ENCODE measurements at regions not wholly inside any gene's neighbourhood (a gene's known extent, or its start where the extent isn't known, plus 50 kb on each side); places are given as distances from the start of the nearest gene placed in this dataset.
"Not testable (repeated sequence)": the region's sequence is repeated elsewhere in the genome, so short reads cannot be mapped to it uniquely, and the experiment has no call there.

DNA sequence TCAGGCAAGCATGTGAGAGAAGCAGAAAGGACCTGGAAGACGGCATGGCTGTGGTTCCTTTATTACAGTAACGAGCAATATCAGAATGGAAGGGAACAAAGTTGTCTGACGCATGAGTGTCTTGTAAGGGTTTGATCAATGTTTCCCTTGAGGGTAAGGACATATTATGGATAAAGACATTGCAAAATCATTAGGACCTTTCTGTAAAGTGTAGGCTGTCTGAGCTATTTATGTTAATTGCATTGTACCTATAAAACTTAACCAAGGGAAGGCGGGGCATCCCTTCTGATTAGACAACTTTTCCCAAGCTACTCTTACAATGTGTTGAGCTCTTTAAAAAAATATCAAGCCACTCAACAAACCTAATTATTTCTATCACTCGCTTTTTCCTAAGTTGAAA lies 112.2 kb upstream of the JADE1 start:
- DNase-seq (no peak), ATAC-seq (no peak)
- intact Hi-C loops (cut with DNase I): no loop called here

DNA sequence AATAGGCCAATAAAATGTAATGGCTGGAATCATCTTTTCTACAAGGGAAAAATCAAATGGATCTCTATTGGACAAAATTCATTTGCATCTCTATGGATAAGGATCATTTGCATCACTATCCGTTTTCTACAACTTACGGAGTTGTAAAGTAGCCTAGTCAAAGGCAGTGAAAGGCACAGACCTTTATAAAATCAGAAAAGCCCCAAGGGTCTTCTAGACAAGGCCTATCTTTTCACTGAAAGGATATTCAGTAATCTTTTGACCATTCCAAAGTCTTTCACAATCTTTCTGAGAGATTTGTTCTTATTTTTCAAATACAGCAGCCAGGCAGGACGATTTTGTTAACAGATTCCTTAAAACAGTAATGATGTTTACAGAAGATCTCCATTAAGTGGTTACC lies 119.5 kb upstream of the JADE1 start:
- ATAC-seq (no peak), DNase-seq (no peak)
- intact Hi-C loops (cut with DNase I): no loop called here

DNA sequence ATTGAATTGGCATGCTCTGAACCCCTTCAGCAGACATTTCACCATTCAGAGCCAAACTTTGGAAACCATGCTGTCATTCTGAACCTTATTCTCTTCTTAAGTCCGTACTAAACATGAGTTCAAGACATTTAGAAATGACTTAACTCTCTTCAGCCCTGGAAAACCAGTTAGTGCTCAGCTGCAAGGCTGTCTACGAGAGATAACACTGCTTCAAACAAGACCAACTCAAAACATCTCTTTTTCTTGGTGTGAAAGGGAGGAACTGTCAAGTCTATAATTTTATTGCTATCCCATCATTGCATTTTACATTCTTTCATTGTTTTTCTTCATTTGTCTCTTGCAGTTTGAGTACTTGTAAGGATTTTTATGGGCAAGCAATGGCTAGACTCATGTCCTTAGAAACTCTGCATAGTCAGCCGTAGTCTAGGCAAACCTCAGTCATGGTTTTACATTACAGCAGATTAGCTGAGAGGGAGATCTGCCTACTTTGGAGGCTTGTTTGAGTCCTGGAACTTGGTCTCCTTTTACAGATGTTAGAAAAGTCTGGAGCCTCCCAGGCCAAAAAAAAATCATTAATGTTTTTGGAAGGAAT lies 120.6 kb upstream of the JADE1 start:
- DNase-seq: no peak
- ATAC-seq: no peak
- intact Hi-C loops (cut with DNase I): no loop called here

DNA sequence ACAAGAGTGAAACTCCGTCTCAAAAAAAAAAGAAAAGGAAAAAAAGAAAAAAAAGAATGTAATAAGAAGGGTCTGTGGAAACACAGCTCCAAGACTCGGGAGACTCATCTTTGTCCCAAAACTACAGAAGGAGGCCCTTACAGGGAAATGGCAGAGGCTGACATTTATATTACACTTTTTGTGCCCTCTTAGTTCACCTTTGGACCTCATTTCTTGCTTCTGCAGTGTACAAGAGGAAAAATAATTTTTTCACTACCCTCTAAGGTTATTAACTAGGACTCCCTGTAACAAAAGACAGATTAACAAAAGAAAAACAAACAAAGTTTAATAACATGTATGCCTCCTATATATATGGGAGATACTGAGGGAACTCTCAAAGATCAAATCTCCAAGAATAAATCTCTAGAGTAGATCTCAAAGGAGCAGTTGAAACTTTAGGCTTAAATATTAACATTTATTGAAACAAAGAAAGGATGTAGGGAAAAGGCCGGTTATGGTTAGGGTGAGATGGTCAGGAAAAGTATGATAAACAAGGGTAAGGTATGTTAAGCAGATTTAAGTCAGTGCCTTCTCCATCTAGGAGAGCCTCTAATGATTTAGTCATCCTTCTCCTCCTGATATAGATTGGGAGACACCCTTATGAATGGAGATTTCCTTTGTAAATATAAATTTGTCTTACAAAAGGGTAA lies 121.3 kb upstream of the JADE1 start:
- intact Hi-C loops (cut with DNase I): no loop called here
- DNase-seq (no peak), ATAC-seq (no peak)

DNA sequence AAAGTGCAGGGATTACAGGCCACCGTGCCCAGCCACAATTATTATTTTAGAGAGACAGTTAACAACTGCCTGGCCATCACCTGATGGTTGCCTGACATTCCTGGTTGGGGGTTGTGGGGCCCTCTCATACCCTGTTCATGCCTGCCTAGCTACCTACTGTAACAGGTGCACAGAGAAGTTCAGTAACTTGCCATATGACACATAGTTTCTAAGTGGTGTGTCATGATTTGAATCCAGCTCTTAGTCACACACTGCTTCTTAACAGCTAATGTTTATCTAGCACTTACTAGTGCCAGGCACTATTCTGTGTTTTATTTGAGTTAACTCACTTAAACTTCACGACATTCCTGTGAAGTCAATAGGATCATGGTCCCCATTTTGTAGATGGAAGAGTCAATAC lies 122.7 kb upstream of the JADE1 start:
- ATAC-seq: no peak
- intact Hi-C loops (cut with DNase I): no loop called here
- no peak for DNase-seq

DNA sequence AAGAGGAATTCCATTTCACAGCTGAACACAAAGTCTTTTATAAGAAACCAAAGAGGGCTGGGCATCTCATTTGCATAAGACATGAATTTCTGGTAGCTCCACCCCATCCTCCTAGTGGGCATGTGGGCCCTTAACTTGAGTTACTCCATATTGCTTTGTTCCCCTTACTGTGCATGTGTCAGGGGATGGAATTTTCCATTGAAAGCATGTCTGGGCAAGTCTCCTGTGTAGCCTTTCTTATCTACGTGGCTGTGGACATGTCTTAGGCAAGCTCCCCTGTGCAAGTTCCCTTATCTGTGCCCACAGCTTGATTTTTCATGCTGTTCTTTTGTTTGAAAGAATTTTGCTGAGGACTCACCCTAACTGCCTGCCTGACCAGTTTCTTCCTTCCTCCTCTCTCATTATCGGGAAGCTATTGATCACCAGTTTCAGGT lies 123.5 kb upstream of the JADE1 start:
- DNase-seq (no peak), ATAC-seq (no peak)
- intact Hi-C loops (cut with DNase I): no loop called here

DNA sequence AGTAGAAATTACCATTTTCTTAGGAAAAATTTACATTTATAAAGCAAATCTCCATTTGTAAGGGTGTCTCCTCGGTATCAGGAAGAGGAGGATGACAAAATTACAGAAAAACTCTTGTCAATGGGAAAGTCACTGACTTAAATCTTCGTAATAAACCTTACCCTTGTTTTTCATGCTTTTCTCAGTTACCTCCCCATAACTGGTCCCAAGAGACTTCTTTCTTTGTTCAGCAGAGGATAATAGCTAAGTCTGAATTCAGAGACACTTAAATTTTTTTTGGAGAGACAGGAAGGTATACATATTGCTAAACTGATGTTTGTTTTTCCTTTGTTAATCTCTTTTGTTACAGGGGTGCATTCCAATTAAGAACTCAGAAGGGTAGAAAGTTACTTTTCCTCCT lies 125.5 kb upstream of the JADE1 start:
- no peak for ATAC-seq
- no peak for DNase-seq
- intact Hi-C loops (cut with DNase I): no loop called here

DNA sequence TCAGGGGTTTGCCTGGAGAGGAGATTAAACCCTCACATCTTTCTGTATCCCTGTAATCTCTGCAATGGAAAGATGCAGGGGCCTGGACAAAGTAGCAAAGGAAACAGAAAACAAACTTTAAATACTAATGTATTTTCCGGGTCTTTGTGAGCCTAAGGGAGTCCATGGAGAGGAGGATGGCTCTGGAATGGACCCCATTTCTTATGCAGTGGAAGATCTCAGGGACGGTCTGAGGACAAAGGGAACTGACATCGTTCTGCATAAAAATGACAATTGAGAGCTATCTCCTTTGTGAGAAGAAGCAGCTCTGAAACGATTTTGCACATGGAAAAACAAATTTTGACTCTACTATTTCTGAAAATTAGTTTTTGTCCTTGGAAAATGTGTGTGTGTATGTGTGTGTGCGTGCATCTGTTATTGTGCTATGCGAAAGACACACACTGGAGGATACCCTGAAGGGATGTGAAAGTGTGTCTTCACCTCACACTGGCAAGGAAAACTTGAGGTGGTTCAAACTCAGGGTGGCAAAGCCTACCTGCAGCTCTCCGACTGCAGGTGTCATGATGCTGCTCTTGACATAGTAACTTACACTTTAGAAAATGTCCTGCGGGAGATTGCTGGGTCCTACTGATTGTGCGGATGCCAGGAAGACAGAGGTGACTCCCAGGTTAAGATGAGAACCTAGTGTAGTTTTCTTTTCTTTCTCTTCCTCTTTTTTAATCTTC lies 126.4 kb upstream of the JADE1 start:
- ATAC-seq (no peak), DNase-seq (no peak)
- intact Hi-C loops (cut with DNase I): no loop called here

DNA sequence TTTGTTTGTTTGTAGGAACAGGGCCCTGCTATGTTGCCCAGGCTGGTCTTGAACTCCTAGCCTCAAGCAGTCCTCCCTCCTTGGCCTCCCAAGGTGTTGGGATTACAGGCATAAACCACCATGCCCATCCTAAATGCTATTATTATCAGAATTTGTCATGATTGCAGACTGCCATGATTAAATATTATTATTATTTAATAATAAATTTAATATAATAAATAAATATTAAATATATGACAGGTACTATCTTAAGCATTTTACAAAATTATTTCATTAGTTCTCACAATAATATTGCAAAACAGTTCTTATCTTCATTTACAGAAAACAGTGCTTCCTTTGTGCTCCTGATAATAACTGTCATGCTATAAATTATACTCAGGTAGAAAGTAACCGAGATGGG lies 133.4 kb upstream of the JADE1 start:
- no peak for DNase-seq
- ATAC-seq: no peak
- intact Hi-C loops (cut with DNase I): no loop called here

DNA sequence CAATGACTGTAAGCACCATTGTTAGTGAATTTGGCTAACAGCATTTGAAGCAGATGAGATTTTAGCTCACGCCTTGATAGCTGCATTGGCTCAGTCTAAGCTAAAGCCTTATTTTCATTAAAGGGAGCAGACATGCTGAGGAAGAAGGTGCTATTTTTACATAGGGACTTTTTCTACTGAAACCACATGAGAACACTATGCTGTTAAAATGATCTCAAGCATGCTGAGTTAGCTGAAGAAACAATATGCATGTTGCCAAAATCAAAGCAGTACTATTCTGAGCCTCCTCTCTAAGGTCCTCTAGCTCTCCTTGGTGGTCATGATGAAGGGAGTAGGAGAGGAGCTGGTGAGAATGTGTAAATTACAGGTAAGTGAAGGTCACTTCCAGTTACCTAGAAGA lies 134.4 kb upstream of the JADE1 start:
- intact Hi-C loops (cut with DNase I): no loop called here
- ATAC-seq (peak in 1 of 2 donors; percentile 63), DNase-seq (no peak)

DNA sequence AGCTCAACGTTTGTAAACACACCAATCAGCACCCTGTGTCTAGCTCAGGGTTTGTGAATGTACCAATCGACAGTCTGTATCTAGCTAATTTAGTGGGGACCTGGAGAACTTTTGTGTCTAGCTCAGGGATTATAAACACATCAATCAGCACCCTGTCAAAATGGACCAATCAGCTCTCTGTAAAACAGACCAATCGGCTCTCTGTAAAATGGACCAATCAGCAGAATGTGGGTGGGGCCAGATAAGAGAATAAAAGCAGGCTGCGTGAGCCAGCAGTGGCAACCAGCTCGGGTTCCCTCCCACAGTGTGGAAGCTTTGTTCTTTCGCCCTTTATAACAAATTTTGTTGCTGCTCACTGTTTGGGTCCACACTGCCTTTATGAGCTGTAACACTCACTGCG lies 136.3 kb upstream of the JADE1 start:
- DNase-seq; intact Hi-C loops (cut with DNase I); ATAC-seq: not testable (repeated sequence)

DNA sequence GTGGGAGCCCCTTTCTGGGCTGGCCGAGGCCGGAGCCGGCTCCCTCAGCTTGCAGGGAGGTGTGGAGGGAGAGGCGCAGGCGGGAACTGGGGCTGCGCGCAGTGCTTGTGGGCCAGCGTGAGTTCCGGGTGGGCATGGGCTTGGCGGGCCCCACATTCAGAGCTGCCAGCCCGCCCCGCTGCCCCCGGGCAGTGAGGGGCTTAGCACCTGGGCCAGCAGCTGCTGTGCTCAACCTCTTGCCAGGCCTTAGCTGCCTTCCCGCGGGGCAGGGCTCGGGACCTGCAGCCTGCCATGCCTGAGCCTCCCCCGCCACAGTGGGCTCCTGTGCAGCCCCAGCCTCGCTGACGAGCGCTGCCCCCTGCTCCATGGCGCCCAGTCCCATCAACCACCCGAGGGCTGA lies 136.9 kb upstream of the JADE1 start:
- ATAC-seq; intact Hi-C loops (cut with DNase I); DNase-seq: not testable (repeated sequence)

DNA sequence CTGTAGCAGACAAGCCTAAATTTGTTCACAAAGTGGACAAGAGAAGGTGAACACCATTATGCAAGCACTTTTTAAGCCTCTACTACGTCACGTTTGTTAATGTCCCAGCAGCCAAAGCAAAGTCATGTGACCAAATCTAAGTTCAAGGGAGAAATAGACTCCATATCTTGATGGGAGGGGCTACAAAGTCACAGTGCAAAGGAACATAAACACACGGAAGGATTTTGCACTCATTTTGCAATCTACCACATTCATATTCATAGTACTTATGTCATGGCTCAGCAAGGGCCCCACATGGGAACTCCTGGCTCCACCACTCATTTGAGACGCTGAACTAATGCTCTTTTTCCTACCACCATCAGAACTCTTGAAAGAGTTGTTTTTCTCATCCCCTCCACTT lies 139.0 kb upstream of the JADE1 start:
- DNase-seq (no peak), ATAC-seq (no peak)
- intact Hi-C loops (cut with DNase I): no loop called here

DNA sequence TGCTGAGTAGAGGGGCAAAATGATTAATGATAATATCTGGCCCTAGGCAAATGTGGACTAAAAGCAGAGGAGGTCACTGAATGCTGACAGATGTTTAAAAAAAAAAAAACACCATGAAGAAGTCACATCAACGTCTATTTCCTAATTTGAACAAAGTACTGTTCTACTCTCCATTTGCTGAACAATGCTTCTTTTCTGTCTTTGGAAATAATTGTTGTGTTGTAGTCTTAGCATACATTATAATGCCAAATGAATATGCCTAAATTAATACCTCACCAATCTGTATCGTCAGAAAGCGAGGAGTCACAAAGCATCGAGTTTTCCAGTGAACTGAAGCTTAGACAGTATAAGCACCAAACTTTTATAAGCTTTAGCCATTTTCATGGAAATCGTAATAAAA lies 140.9 kb upstream of the JADE1 start:
- no peak for DNase-seq
- no peak for ATAC-seq
- intact Hi-C loops (cut with DNase I): no loop called here

DNA sequence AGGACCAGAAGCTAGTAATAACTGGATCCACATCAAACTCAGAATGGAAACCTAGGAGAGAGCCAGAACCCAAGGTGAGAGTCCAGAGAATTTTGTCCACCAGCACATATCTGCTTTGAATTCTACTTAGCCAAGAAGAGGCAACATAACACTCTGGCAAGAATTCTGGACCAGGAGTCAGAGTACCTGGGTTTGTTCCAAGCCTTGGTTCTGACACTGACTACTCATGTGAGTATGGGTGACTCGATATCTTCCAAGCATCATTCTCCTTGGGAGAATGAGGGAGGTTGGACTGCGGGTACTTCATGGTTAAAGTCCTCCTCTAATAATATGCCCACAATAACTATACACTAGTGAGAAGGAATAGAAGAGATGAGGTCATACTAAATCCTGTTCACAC lies 144.0 kb upstream of the JADE1 start:
- intact Hi-C loops (cut with DNase I): no loop called here
- no peak for ATAC-seq
- DNase-seq: no peak

DNA sequence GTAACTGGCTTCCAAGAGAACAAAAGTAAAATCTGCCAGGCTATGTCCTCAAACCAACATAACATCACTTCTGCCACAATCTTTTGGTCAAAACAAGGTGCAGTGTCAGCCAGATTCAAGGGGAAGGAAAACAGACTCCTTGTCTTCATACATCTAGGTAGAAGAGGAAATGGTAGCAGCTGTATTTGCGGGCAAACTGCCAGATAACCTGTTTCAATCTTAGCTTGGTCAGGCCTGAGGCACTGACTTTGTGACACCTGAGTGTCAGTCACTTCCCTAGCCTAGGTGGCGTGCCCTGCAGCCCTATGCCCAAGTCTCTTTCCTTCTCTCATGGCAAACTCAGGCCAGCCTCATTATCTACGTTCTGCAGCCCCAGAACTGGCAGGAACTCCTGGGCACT lies 146.2 kb upstream of the JADE1 start:
- intact Hi-C loops (cut with DNase I): no loop called here
- no peak for DNase-seq
- no peak for ATAC-seq

DNA sequence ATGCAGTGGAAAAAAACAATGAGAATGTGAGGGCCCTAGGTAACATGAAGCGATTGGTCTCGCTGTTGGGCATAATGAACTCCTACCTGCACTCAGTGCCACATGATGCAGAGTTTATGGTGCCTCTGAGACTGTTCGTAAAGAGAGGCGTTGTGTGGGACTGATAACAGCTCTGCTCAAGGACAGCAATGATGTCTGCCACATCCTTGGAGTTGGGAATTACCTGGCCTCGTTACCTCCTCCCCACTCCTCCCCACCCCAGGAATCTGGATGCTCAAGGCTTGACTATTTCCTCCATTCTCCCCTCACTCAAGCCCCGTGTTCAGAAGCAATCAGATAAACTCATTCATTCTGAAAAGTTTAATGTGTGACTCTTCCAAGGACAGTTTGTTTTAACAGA lies 148.0 kb upstream of the JADE1 start:
- ATAC-seq (no peak), DNase-seq (no peak)
- intact Hi-C loops (cut with DNase I): no loop called here

DNA sequence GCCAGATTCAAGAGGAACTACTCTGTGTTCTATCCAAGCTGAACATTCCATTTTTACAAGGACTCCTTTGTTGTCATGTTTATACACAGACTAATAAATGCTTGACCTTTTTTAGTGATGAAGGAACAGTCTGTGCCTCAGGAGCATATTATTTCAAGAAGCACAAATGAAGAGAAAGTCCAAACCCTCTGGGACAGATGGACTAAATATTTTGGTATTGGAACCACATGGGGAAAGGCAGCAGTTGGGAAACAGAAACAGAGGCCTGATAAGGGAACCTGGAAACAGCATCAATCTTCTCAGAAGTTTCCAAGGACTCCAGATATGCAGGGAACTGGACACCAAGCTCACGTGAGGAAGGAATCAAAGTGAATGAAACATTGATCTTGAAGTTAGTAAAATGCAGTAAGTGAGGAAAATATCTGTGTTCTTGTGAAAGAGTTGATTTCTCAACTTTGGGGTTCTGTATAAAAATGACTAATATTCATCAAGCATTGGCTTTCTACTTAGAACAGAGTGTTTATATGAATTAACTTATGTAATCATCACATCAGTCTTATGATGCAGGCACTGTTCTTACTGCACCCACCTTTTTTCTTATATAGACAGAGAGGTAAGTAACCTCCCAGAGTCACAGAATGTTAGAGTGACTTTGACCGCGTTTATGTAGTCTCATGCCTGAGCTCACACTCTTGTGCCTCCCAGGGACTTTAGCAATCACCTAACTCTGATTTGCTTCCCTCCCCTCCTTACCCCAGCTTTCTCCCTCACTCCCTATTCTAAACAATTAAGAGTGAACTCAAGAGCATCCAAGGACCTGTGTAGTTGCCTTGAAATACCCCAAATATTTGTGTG lies 148.9 kb upstream of the JADE1 start:
- DNase-seq (no peak), ATAC-seq (peak; percentile 85 to 89)
- intact Hi-C loops (cut with DNase I): no loop called here

DNA sequence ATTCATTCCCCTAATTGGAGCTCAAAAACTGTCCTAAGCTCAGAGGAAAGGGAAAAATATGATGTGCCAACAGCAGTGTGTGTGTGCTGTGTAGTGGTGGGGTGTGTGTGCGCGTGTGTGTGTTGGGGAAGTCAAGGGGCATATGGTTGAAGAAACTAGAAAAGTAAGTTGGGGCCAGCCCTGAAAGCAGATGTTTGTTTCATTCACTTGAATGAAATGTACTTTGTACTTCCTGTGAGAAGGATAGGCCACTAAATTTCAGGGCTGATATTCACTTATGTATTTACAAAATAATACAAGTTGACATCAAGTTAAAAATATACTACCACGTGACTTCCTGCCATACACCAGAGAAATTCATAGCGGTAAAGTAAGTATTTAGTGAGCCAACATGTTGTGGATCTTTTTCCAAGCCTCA lies 151.3 kb upstream of the JADE1 start:
- ATAC-seq (no peak), DNase-seq (no peak)
- intact Hi-C loops (cut with DNase I): loop anchor here in 1 of 2 donors (10.0 kb wide), 1 partner anchor 203 kb away; no protein-coding TSS in a partner anchor

DNA sequence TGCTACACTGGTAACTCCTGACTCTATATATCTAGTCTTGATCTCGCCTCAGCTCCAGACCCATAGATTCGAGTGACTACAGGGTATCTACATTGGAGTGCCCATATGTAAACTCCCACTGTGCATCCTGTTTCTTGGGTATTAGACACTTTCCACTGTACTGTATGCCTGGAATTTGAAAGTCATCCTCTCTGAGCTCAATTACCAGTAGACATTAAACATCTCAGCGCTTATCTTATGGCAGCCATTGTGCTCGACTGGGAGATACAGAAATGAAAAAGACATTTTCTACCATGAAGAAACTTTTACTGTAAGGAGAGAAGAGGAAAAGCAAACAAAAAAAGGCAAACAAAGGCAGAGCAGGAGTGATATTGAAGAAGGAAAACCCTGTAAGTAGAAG lies 151.9 kb upstream of the JADE1 start:
- no peak for DNase-seq
- intact Hi-C loops (cut with DNase I): loop anchor here in 1 of 2 donors (10.0 kb wide), 1 partner anchor 203 kb away; no protein-coding TSS in a partner anchor
- no peak for ATAC-seq

Data from left cardiac atrium (tissue), 4 donors.